Neural progenitor cell (in vitro differentiated cells): ENCODE measurements at regions not wholly inside any gene's neighbourhood (a gene's known extent, or its start where the extent isn't known, plus 50 kb on each side); places are given as distances from the start of the nearest gene placed in this dataset.

Source experiments
- EZH2 ChIP-seq: fragments of 200-600 bp; sonication (generic); IDR thresholded peaks from 2 replicates; pipeline ENCODE4 v1.6.1; 2017; ENCODE audit warnings: antibody characterized with exemption, mild to moderate bottlenecking, moderate library complexity
- EZH2phosphoT487 ChIP-seq: fragments of 200-600 bp; sonication (generic); IDR thresholded peaks from 2 replicates; pipeline ENCODE4 v1.6.1; 2017; ENCODE audit warnings: antibody characterized with exemption
- TF ChIP-seq, protein P1 (sequence below): fragments of 200-600 bp; sonication (generic); IDR thresholded peaks from 2 replicates; pipeline ENCODE4 v1.5.1; 2017; ENCODE audit warnings: antibody characterized with exemption, mild to moderate bottlenecking

DNA sequence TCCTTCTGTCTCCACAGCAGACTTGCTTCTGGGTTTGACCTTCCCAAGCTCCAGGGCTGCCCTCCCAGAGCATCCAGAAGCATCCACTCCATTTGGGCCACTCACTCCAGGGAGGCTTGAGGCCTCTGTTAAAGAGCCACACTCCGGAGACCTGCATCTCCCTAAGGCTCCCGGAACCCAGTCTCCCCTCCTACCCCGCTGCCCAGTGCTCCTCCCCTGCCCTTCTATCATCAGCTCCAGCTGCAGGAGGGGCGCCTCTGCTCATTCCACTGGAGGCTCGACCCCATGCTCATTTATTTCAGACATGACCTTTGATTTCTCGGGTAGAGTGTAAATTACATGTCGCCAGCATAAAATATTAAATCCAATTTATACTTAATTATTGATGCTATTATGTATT is 142.5 kb downstream of the SYF2 start:
- TF ChIP-seq, protein P1, sequence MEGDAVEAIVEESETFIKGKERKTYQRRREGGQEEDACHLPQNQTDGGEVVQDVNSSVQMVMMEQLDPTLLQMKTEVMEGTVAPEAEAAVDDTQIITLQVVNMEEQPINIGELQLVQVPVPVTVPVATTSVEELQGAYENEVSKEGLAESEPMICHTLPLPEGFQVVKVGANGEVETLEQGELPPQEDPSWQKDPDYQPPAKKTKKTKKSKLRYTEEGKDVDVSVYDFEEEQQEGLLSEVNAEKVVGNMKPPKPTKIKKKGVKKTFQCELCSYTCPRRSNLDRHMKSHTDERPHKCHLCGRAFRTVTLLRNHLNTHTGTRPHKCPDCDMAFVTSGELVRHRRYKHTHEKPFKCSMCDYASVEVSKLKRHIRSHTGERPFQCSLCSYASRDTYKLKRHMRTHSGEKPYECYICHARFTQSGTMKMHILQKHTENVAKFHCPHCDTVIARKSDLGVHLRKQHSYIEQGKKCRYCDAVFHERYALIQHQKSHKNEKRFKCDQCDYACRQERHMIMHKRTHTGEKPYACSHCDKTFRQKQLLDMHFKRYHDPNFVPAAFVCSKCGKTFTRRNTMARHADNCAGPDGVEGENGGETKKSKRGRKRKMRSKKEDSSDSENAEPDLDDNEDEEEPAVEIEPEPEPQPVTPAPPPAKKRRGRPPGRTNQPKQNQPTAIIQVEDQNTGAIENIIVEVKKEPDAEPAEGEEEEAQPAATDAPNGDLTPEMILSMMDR = no peak
- TF ChIP-seq EZH2 = no peak
- no peak for TF ChIP-seq EZH2phosphoT487
